Spleen (tissue), 7 donors: ENCODE measurements at regions not wholly inside any gene's neighbourhood (a gene's known extent, or its start where the extent isn't known, plus 50 kb on each side); places are given as distances from the start of the nearest gene placed in this dataset.

Experiments used
- POLR2A ChIP-seq, 3 donors: fragments of 450-650 bp; IDR thresholded peaks; one replicate each; pipeline ENCODE4 v1.5.1; 2017; ENCODE audit warnings: antibody characterized with exemption in 3 of 3, mild to moderate bottlenecking in 1 of 3
- POLR2AphosphoS5 ChIP-seq, 3 donors: sonication (generic); formaldehyde crosslinking; IDR thresholded peaks; one replicate each; pipeline ENCODE4 v1.5.1; 2017; ENCODE audit warnings: antibody characterized with exemption in 3 of 3
- TF ChIP-seq, protein P1 (sequence below), 11 experiments: fragments of 200-600 bp in 7 of 11; fragments of 450-650 bp in 4 of 11; sonication (generic) in 4 of 11; IDR thresholded peaks in 8 of 11; conservative IDR thresholded peaks in 3 of 11; 1 replicate in 7 of 11; 2 replicates in 4 of 11; pipeline versions ENCODE4 v1.4.0 to v1.8.0; 2016 to 2021; ENCODE audit warnings: antibody characterized with exemption in 11 of 11, inconsistent platforms in 4 of 11, mild to moderate bottlenecking in 1 of 11
- donor health status: DM: no; HTN: no; CAD: no; lungs with moderate emphysema.
- donor health status: DM: no; HTN: no; CAD: no.
- donor health status: DM: no; HTN: no; CAD: no.

DNA sequence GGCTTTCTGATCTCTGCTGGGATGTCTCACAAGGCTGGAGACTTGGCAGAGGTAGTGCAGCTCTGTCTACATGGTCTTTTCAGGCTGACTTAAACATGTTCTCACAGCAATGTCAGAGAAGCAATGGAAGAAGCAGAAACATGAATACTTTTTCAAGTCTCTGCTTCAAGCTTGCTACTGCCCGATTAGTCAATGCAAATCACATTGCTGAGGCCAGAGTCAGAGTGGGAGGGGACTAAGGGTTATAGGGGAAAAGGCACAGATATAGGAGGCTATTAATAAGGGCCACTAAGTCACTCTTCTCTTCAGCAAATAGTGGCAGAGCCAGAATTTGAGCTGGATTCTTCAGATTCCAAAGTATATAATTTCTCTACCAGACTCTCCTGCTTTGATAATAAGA is 390.5 kb downstream of the TMEM135 start:
- TF ChIP-seq, protein P1, sequence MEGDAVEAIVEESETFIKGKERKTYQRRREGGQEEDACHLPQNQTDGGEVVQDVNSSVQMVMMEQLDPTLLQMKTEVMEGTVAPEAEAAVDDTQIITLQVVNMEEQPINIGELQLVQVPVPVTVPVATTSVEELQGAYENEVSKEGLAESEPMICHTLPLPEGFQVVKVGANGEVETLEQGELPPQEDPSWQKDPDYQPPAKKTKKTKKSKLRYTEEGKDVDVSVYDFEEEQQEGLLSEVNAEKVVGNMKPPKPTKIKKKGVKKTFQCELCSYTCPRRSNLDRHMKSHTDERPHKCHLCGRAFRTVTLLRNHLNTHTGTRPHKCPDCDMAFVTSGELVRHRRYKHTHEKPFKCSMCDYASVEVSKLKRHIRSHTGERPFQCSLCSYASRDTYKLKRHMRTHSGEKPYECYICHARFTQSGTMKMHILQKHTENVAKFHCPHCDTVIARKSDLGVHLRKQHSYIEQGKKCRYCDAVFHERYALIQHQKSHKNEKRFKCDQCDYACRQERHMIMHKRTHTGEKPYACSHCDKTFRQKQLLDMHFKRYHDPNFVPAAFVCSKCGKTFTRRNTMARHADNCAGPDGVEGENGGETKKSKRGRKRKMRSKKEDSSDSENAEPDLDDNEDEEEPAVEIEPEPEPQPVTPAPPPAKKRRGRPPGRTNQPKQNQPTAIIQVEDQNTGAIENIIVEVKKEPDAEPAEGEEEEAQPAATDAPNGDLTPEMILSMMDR (IDR thresholded peaks at IDR 0.05 in 8 of 11, conservative IDR thresholded peaks at IDR 0.05 in 3 of 11): no peak
- no peak for TF ChIP-seq POLR2A (IDR thresholded peaks at IDR 0.05)
- no peak for TF ChIP-seq POLR2AphosphoS5 (IDR thresholded peaks at IDR 0.05)
